Lower leg skin (tissue), 4 donors: ENCODE measurements at regions not wholly inside any gene's neighbourhood (a gene's known extent, or its start where the extent isn't known, plus 50 kb on each side); places are given as distances from the start of the nearest gene placed in this dataset.

Experiments used
- DNase-seq, 2 donors: peaks; one replicate each; pipeline ENCODE4 v3.0.0-alpha.2; 2019; ENCODE audit warnings: low spot score in 2 of 2
- H3K4me3 ChIP-seq: fragments of 200-600 bp; sonication (generic); 2 replicates; pipeline ENCODE4 v1.5.1; 2017; ENCODE audit warnings: mild to moderate bottlenecking, low read depth; ENCODE audit not compliant: poor library complexity, severe bottlenecking
- POLR2A ChIP-seq, 2 donors: fragments of 450-650 bp; IDR thresholded peaks; one replicate each; pipeline ENCODE4 v1.6.1; 2016 to 2017; ENCODE audit warnings: antibody characterized with exemption in 2 of 2, mild to moderate bottlenecking in 1 of 2, moderate library complexity in 1 of 2
- WGBS, 2 donors: methylation state at CpG; one replicate each; pipeline ENCODE4 v1.1.5; 2018; 5-methylcytosine and 5-hydroxymethylcytosine counted together
- intact Hi-C: fragments of 100-400 bp; cut with DNase I; formaldehyde crosslinking; loops from one replicate; pipeline ENCODE4 v1.15.0; 2023; ENCODE audit warnings: low total_unique reads
- TF ChIP-seq, protein P1 (sequence below), 3 donors: fragments of 450-650 bp; IDR thresholded peaks; one replicate each; pipeline ENCODE4 v1.5.1; 2016; ENCODE audit warnings: antibody characterized with exemption in 3 of 3, mild to moderate bottlenecking in 3 of 3, moderate library complexity in 2 of 3

DNA sequence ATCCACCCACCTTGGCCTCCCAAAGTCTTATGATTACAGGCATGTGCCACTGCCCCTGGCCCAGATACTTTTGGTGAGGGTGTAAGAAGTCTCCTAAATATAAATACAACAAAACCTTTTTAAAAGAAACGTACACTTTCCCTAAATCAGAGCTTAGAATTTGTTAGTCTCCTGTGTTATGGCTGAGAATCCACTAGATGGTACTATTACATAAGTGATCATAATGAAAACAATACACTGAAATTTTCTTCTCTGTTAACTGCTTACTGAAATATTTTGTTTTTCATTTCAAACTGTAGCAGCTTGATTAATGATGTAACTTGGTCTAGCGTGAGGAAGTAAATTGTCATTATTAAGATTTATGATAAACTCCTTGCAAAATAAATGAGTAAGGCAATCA, 74.8 kb upstream of the FAM98A start:
- no peak overlapping the region for H3K4me3 ChIP-seq
- no peak for DNase-seq
- intact Hi-C loops, result no loop called here
- no peak for TF ChIP-seq POLR2A (IDR thresholded peaks at IDR 0.05)
- TF ChIP-seq, protein P1, sequence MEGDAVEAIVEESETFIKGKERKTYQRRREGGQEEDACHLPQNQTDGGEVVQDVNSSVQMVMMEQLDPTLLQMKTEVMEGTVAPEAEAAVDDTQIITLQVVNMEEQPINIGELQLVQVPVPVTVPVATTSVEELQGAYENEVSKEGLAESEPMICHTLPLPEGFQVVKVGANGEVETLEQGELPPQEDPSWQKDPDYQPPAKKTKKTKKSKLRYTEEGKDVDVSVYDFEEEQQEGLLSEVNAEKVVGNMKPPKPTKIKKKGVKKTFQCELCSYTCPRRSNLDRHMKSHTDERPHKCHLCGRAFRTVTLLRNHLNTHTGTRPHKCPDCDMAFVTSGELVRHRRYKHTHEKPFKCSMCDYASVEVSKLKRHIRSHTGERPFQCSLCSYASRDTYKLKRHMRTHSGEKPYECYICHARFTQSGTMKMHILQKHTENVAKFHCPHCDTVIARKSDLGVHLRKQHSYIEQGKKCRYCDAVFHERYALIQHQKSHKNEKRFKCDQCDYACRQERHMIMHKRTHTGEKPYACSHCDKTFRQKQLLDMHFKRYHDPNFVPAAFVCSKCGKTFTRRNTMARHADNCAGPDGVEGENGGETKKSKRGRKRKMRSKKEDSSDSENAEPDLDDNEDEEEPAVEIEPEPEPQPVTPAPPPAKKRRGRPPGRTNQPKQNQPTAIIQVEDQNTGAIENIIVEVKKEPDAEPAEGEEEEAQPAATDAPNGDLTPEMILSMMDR (IDR thresholded peaks at IDR 0.05), result no peak
- 4 to 14% methylated on average over 2 of the region's 2 CpGs for WGBS, 2 donors

DNA sequence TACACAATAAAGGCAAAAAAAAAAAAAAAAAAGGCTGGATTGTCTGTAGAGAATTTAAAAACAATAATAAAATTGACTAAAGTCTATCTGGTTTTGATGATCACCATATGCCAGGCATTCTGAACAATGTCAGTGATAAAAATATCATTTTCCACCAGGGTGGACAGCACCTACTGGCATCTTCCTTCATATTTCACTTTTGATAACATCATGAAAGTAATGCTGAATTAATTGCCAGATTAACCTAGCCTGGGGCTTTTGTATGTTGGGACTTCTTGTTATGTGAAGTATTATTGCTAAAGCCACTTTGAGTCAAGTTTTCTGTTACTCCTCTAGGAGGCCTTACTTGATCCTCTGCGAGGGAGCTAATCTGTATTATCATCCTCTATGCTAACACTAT, 73.8 kb upstream of the FAM98A start:
- no peak for DNase-seq
- TF ChIP-seq POLR2A (IDR thresholded peaks at IDR 0.05), result no peak
- TF ChIP-seq, protein P1 (IDR thresholded peaks at IDR 0.05), result no peak
- H3K4me3 ChIP-seq, result no peak overlapping the region
- intact Hi-C loops, result no loop called here
- 64 to 84% methylated on average over 1 of the region's 1 CpG for WGBS, 2 donors

DNA sequence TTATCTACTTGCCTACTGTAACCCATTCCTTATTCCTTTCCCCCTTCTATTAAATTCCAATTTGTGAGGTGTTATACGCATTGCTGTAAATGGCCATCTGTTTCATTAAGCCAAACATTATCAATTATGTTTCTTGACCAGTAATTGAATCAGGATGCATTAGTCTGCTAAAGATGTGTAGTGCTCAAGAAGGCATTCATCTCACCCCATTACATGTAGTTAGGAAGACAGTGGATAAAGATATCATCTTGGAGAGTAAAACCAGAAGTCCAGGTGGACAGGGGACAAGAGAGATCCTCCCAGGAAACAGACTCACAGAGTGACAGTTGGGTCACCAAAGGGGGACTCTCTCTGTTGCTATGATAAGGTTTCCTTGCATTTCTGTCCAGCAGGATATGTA, 73.3 kb upstream of the FAM98A start:
- TF ChIP-seq, protein P1 (IDR thresholded peaks at IDR 0.05), result no peak
- no peak for TF ChIP-seq POLR2A (IDR thresholded peaks at IDR 0.05)
- no peak overlapping the region for H3K4me3 ChIP-seq
- 86 to 93% methylated on average over 1 of the region's 1 CpG for WGBS, 2 donors
- no peak for DNase-seq
- intact Hi-C loops, result no loop called here

DNA sequence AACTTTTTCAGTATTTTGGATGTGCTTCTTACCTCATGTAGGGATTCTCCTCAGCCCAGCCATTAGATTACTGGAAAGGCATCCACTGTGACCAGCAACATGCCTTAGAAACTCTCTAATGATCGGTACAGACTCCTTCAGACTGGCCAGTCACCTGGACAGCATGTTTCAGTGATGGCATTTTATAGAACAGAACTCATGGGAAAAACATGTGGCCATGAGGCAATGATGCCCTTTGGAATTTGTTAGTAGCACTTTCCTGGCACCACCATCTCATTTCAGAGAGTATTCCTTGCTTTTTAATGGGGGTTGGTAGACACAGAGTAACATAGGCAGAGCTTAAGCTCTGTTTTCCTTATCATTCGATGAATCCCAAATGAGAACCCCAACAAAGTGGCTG, 72.1 kb upstream of the FAM98A start:
- 84 to 96% methylated on average over 2 of the region's 2 CpGs for WGBS, 2 donors
- no peak overlapping the region for H3K4me3 ChIP-seq
- no peak for DNase-seq
- no peak for TF ChIP-seq POLR2A (IDR thresholded peaks at IDR 0.05)
- TF ChIP-seq, protein P1 (IDR thresholded peaks at IDR 0.05), result no peak
- intact Hi-C loops, result no loop called here

DNA sequence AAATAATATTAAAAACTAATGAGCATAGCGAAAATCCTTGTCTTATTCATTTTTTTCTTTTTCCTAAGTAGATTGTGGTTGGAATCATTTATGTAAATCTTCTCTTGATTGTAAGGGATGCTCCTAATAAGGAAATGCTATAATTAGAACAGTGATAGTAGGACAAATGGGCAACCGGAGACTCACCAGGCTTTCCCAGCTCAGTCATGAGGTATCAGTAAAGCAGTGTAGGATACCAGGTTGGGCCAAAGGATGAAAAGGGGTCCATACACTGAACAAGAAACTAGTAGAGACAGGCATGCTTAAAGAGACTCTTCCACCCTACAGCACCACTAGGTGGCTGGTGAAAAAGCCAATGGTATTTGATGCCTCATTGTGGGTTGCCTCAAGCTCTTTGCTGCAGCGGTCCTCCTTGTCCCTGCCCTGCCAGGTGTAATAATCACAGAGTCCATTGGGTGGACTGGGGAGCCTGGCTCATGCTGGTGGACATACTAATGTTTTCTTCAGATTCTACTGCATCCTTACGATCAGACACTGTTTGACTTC, 71.4 kb upstream of the FAM98A start:
- intact Hi-C loops, result no loop called here
- no peak overlapping the region for H3K4me3 ChIP-seq
- TF ChIP-seq POLR2A (IDR thresholded peaks at IDR 0.05), result no peak
- TF ChIP-seq, protein P1 (IDR thresholded peaks at IDR 0.05), result no peak
- WGBS, 2 donors, result 71 to 79% methylated on average over 4 of the region's 4 CpGs
- DNase-seq, result no peak

DNA sequence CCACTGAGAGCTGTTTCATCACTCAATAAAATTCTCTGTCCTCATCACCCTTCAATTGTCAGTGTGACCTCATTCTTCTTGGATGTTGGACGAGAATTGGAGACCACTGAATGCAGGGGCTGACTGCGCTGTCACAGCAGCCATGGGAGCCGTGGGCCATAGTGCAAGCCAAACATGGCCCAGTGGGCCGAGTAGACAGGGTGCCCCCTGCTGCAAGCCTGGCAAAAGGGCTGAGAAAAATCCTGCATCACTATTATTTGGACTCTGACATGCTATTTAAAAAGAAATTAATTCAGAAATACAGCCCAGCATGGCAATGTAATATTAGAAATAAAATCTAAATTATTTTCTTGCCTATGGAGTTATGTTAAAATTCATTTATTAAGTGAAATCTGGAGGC, 67.8 kb upstream of the FAM98A start:
- 68 to 69% methylated on average over 4 of the region's 4 CpGs for WGBS, 2 donors

More for the DNA sequence above, 67.8 kb upstream of the FAM98A start:
- no peak for TF ChIP-seq POLR2A (IDR thresholded peaks at IDR 0.05)
- TF ChIP-seq, protein P1 (IDR thresholded peaks at IDR 0.05), result no peak
- H3K4me3 ChIP-seq, result no peak overlapping the region
- no peak for DNase-seq
- intact Hi-C loops, result no loop called here
